ENCODE measurements at regions not wholly inside any gene's neighbourhood (a gene's known extent, or its start where the extent isn't known, plus 50 kb on each side); places are given as distances from the start of the nearest gene placed in this dataset.
A peak's percentile ranks its signal among the peaks of the same experiment; 100 is the strongest.

DNA sequence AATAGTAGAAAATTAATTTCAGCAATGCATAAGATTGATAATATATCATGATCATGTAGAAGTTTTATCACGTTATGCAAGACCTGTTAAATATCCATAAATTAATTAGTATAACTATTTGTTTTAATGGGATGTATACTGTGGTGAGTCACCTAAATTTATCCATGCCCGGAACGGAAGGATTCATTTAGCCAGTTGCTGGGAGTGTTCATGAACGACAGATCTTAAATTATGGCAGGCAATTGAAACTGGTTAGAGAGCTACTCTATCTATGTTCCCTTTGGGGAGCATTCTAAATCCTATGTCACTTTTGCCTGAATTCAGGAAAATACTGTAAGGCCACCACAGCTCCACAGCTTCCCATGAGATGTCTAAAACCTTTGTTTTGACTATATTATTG is 1950.5 kb upstream of the AGA start:
- no peak overlapping the region for H3K9ac ChIP-seq (ENCODE audit: insufficient read depth, low read length, poor library complexity, severe bottlenecking)
- intact Hi-C loops (cut with micrococcal nuclease), result no loop called here
- Mint-ChIP-seq H3K4me3 (no peak overlapping the region), H3K4me1 (no peaks in the 10 kb centered on the region), H3K36me3 (no peaks in the 10 kb centered on the region), H3K9me3 (peaks cover under 1 to 10% (median 7%) of the 10 kb centered on the region in 7 donors), H3K27ac (no peak overlapping the region), H3K27me3 (ENCODE audit: low read depth in 3 of 3) (peaks cover 0 to 1% (median 0%) of the 10 kb centered on the region in 3 donors)
- no peaks in the 10 kb centered on the region for H3K27me3 ChIP-seq (ENCODE audit: control insufficient read depth in 2 of 2, insufficient read depth in 2 of 2, low read length in 2 of 2)
- H3K36me3 ChIP-seq (replicated peaks in 1 of 2; ENCODE audit: control insufficient read depth in 1 of 2, insufficient read depth in 2 of 2, low read length in 2 of 2), result no peaks in the 10 kb centered on the region
- no peak overlapping the region for H3K4me3 ChIP-seq (replicated peaks in 1 of 3; ENCODE audit: low read depth in 2 of 3, low read length in 3 of 3)
- no peak for DNase-seq
- no peak overlapping the region for H2AFZ ChIP-seq (ENCODE audit: insufficient read depth, low read depth, low read length, poor library complexity, severe bottlenecking)
- H3K79me2 ChIP-seq (ENCODE audit: insufficient read depth, low read length), result no peaks in the 10 kb centered on the region
- H3K27ac ChIP-seq (ENCODE audit: low read depth in 1 of 2, low read length in 2 of 2), result no peak overlapping the region
- 100% methylated on average over 3 of the region's 4 CpGs for WGBS (ENCODE audit: insufficient coverage)
- no peaks in the 10 kb centered on the region for H4K20me1 ChIP-seq (ENCODE audit: insufficient read depth, low read length)
- peaks cover 0 to 3% of the 10 kb centered on the region in 2 donors for H3K9me3 ChIP-seq (replicated peaks in 1 of 2; ENCODE audit: control insufficient read depth in 1 of 2, insufficient read depth in 1 of 2, low read length in 2 of 2)
- TF ChIP-seq CTCF (IDR thresholded peaks at IDR 0.05), result no peak
- no peak overlapping the region for H3K4me2 ChIP-seq (replicated peaks; ENCODE audit: extremely low read depth, low read length, poor library complexity, severe bottlenecking)
- no peaks in the 10 kb centered on the region for H3K4me1 ChIP-seq (ENCODE audit: control insufficient read depth in 1 of 2, insufficient read depth in 2 of 2, low read length in 2 of 2)

- intact Hi-C loops (cut with micrococcal nuclease), result no loop called here
- H3K4me1 Mint-ChIP-seq, result peaks cover 7% of the 10 kb centered on the region
- peak overlapping the region in 1 of 2 donors; percentile 17 for H3K4me3 Mint-ChIP-seq
- H3K9me3 ChIP-seq (replicated peaks in 1 of 2; ENCODE audit: control insufficient read depth in 1 of 2, insufficient read depth in 1 of 2, low read length in 2 of 2), result peaks cover 0 to 5% of the 10 kb centered on the region in 2 donors
- H3K27ac ChIP-seq (ENCODE audit: low read depth in 1 of 2, low read length in 2 of 2), result no peak overlapping the region
- DNase-seq, result peak in 1 of 3 donors; percentile 4
- H3K4me3 ChIP-seq (replicated peaks in 1 of 3; ENCODE audit: low read depth in 2 of 3, low read length in 3 of 3), result no peak overlapping the region
- peak overlapping the region in 1 of 7 donors; percentile 2 for H3K27ac Mint-ChIP-seq
- no peaks in the 10 kb centered on the region for H3K4me1 ChIP-seq (ENCODE audit: control insufficient read depth in 1 of 2, insufficient read depth in 2 of 2, low read length in 2 of 2)
- peaks cover 3 to 10% (median 5%) of the 10 kb centered on the region in 7 donors for H3K9me3 Mint-ChIP-seq
- WGBS (ENCODE audit: insufficient coverage), result 10% methylated on average over 4 of the region's 5 CpGs
- no peak overlapping the region for H3K9ac ChIP-seq (ENCODE audit: insufficient read depth, low read length, poor library complexity, severe bottlenecking)
- H3K79me2 ChIP-seq (ENCODE audit: insufficient read depth, low read length), result no peaks in the 10 kb centered on the region
- no peaks in the 10 kb centered on the region for H3K27me3 ChIP-seq (ENCODE audit: control insufficient read depth in 2 of 2, insufficient read depth in 2 of 2, low read length in 2 of 2)
- no peak overlapping the region for H3K4me2 ChIP-seq (replicated peaks; ENCODE audit: extremely low read depth, low read length, poor library complexity, severe bottlenecking)
- peaks cover 0 to 1% (median 0%) of the 10 kb centered on the region in 3 donors for H3K27me3 Mint-ChIP-seq (ENCODE audit: low read depth in 3 of 3)
- TF ChIP-seq CTCF (IDR thresholded peaks at IDR 0.05), result no peak
- no peaks in the 10 kb centered on the region for H4K20me1 ChIP-seq (ENCODE audit: insufficient read depth, low read length)
- H2AFZ ChIP-seq (ENCODE audit: insufficient read depth, low read depth, low read length, poor library complexity, severe bottlenecking), result no peak overlapping the region
- no peaks in the 10 kb centered on the region for H3K36me3 Mint-ChIP-seq
- no peaks in the 10 kb centered on the region for H3K36me3 ChIP-seq (replicated peaks in 1 of 2; ENCODE audit: control insufficient read depth in 1 of 2, insufficient read depth in 2 of 2, low read length in 2 of 2)
These were observed 1956.2 kb upstream of the AGA start for GRCh38 chr4:179398414-179398813.

Data from CD14-positive monocyte (primary cell).